HL-60/S4 treated with phorbol 12-myristate 13-acetate at 8.2 ng/mL for 4 days and 3 days (cell line): ENCODE measurements at regions not wholly inside any gene's neighbourhood (a gene's known extent, or its start where the extent isn't known, plus 50 kb on each side); places are given as distances from the start of the nearest gene placed in this dataset.
"Not testable (repeated sequence)": the region's sequence is repeated elsewhere in the genome, so short reads cannot be mapped to it uniquely, and the experiment has no call there.

Source experiments
- in situ Hi-C: fragments of 300-500 bp; cut with MboI; formaldehyde crosslinking; loops from 2 replicates; pipeline ENCODE4 v1.15.0; 2022; ENCODE audit warnings: low sequenced_read_pairs

- in situ Hi-C loops = no loop called here
Observed at GRCh38 chr12:75874441-75874840, 157.1 kb downstream of the PHLDA1 start.

DNA sequence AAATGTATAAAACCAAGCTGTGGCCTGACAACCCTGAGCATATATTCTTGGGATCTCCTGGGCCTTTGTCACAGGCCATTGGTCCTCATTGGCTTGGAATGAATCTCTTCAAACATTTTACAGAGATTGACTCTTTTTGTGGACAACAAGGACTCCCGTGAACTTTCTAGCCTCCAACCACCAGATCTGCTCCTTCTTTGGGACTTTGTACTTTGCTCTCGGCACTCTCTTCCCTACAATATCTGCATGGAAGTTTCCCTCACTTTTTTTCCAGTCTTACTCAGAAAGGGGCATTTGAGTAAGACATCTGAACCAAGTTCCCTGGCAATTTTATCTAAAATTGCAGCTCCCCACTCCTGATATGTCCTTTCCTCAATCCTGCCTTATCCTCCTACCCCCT lies 158.8 kb downstream of the PHLDA1 start:
- in situ Hi-C loops = no loop called here

DNA sequence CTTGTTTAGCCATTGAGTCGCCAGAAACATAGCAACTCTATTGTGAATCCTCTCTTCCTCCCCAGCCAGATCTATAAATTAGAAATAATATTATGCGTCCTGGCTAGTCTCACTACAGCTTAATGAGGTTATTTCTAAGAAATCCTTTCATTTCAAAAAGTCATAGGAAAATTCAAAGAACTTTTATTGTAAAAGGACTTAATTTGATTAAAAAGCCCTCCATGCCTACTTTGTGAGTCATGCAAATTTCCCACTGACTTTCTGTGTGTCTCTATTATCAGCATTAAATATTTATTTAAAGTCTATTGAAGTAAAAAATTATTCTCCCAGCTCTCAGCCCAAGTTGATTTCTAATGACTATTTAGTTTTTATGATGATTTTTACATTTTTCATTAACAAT lies 160.7 kb downstream of the PHLDA1 start:
- in situ Hi-C loops = no loop called here

- in situ Hi-C loops = no loop called here
Observed at GRCh38 chr12:75868501-75868900, 163.1 kb downstream of the PHLDA1 start.

GRCh38 chr12:75865315-75865714 lies 166.3 kb downstream of the PHLDA1 start:
- in situ Hi-C loops = no loop called here

DNA sequence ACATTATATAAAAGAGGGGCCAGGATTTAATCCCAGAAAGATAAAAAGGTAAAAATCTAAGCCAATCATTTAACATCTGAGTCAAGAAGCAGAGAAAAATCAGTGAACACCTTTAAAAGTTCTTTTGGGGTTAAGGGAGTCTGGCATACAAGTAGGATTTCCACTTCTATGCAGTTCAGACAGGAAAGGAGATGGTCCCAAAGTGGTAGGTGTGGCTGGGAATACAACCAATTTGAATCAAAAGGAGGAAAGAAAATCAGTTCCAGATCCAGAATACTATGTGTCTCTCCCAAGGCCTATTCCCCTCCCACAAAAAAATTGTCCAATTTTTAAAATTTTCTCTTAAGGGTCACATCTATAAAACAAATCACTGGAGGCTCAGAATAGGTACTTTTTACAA lies 167.4 kb downstream of the PHLDA1 start:
- in situ Hi-C loops = no loop called here

GRCh38 chr12:75863533-75863932 lies 168.0 kb downstream of the PHLDA1 start:
- in situ Hi-C loops = no loop called here

DNA sequence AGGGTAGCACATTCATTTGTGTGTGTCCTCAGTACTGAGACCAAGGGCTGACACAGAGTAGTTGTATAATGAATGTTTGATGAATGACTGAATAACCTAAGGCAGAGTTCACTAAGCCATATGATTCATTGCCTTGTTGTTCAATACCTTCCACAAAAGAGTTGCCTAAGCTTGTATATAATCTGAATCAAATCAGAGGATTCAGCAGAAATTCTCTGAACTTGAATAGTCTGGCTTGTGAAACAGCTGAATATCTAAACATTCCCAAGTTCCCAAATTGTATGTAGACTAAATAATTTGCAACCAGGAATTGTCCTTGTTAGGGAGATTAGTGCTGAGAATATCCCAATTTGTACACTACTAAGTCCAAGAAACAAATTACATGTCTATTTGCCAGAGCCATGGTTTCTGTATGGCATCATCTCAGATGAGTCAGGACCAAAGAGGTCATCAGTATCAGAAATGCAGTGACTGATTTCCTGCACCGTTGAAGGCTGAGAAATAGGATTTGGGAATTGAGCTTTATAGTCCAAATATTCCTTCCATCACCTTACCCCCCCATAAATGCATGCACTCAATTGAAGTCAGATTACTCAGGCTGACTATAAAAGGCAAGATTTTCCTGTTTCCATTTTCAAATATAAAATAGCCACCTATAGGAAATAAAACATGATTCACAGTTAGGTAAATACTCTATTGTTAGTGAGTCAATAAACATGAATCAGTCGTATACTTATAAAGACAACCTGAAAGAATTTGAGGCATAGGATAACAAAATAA lies 168.7 kb downstream of the PHLDA1 start:
- in situ Hi-C loops = no loop called here

DNA sequence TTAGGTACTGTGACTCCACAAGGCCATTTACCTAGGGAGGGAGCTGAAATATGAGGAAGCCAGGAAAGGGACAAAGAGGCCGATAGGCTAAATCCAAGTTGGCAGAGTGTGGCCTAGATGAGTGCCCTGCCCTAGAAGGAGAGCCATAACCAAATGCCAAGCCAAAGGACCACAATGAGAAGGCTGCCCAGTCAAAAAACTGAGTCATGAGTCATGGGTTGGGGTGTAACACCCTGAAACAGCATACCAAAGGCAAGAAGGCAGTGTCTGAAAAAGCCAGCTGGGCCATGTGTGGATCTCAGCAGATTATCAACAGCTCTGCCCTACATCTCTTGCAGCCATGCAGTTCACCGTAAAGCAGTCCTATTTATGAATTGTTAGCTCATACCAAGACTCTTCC lies 171.7 kb downstream of the PHLDA1 start:
- in situ Hi-C loops = no loop called here

GRCh38 chr12:75856235-75856634 lies 175.3 kb downstream of the PHLDA1 start:
- in situ Hi-C loops = no loop called here

DNA sequence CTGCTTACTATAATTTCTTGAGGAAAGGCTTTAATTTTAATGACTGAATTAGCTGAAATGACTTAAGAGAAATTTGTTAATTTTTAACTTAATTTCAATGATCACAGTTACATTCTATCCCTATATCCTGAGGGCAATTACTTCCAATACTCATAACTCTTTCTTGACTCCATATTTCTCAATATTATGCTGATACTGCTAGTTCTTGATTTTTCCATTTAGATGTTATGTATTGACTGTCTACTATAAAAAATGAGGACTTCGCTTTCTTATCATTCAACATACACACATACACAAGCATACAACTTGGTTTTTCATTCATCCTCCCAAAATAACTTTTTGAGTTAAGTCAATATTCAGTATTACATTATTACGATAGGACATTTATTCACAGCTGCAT lies 176.2 kb downstream of the PHLDA1 start:
- in situ Hi-C loops = no loop called here

DNA sequence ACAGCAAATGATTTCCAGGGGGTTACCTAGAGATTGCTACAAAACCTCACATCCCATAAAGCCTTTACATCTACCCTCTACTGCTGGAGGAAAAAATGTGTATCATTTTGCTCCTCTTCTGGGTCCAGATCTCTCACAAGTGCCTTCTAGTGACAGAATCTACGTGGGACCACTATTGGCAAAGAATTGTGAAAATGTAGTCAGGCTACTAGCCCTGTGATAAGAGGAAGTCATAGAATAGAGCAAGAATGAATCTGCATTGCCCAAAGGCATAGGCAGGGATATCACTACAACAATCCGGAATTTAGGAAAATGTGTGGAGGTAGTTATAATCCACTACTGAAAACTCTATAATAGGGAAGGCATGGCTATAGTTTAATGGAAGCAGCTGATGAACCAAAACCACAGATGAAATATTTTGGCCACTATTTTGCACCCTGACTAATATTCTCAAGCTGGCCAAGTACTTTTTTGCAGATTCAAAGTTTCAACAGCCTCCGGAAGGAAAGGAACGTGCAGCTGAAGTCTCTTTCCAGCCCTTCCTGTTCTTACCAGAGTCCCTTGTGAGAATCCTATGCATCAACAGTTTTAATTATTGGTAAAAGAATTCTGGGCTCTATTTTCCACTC lies 176.8 kb downstream of the PHLDA1 start:
- in situ Hi-C loops = no loop called here

DNA sequence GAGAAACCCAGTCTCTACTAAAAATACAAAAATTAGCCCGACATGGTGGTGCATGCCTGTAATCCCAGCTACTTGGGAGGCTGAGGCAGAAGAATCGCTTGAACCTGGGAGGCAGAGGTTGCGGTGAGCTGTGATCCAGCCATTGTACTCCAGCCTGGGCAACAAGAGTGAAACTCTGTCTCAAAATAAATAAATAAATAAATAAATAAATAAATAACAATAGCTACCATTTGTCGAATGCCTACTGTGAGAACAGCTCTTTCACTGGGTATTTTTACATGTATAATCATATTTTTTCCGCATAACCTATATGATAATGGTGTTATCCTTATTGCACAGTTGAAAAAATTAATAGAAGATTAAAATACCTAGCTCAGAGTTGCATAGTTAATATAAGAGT lies 177.4 kb downstream of the PHLDA1 start:
- in situ Hi-C loops = not testable (repeated sequence)

DNA sequence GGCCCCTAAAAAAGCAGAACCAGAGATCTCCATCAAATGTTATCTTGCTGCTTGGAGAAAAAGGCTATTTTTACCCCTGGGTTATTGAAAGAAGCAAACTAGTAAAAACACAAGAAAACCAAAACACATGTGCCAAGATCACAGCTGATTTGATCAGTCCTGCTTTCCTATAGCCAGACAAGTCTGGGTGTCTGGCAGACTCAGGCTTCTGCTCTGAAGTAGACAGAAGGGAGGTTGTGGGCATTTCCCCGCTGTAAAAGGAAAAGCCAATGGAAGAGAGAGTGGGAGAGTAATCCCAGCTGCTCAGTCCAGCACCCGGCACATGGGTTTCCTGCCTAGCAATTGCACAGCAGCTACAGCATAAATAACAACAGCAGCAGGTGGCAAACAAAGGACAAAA lies 177.9 kb downstream of the PHLDA1 start:
- in situ Hi-C loops = no loop called here

GRCh38 chr12:75852956-75853355 lies 178.6 kb downstream of the PHLDA1 start:
- in situ Hi-C loops = no loop called here

GRCh38 chr12:75852143-75852542 lies 179.4 kb downstream of the PHLDA1 start:
- in situ Hi-C loops = no loop called here

DNA sequence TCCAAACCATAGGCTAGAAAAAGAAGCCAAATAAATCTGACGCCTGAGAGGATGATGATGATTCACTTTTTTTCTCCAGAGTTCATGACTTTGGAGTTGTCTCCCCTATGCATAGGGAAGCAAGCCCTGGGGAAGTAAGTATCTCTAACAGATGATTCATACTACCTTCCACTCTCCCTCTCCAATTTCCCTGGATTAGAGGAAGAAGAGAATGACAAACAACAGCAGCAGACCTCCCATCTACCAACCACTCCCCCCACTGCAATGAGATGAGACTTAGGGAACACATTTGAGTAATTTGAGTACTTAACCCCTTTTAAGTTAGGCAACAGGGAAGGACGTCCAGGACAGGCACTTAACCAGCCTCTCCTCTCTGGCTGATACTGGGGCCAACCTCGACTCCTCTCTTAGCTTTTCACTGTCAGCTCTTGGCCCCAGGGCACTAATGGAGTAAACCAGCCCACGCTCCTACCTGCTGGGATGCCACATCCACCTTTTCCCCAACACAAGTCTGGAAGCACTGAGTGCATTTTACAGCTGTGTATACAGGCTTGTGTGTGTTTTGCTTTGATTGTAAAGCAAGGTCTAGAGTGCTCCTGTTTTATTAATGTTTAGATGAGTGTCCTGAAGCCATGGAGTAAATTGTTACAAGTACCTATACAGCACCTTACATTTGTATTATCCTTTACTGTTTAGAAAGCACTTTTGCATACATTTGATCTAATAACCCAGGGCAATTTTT lies 180.7 kb downstream of the PHLDA1 start:
- in situ Hi-C loops = no loop called here

DNA sequence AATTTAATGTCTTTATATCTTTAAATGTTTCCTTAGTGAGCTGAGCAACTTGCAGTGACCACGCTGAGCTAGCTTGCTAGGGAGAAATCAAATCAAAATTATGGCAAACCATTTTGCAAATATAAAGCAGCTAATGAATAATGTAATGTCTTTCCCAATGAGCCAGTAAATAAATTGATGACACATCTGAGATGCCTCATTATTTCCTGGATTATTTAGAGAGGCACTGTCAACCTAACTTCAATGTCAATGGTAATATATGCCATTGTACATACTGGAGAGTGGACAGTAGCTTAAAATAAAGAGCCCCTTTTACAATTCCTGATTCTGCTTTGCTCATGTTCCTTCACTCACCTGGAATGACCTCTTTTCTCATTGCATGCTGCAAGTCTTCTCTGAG lies 182.6 kb downstream of the PHLDA1 start:
- in situ Hi-C loops = no loop called here

GRCh38 chr12:75848431-75848925 lies 183.1 kb downstream of the PHLDA1 start:
- in situ Hi-C loops = no loop called here

- in situ Hi-C loops = no loop called here
Observed at GRCh38 chr12:75846102-75846501, 185.5 kb downstream of the PHLDA1 start.

- in situ Hi-C loops = no loop called here
Observed at GRCh38 chr12:75844985-75845384, 186.6 kb downstream of the PHLDA1 start.
